Trophoblast cell (in vitro differentiated cells and primary cell): ENCODE measurements at regions not wholly inside any gene's neighbourhood (a gene's known extent, or its start where the extent isn't known, plus 50 kb on each side); places are given as distances from the start of the nearest gene placed in this dataset.
"Not testable (repeated sequence)": the region's sequence is repeated elsewhere in the genome, so short reads cannot be mapped to it uniquely, and the experiment has no call there.

Source experiments
- DNase-seq, 2 donors: peaks; one replicate each; pipeline ENCODE4 v3.0.0-alpha.2; 2016
- H2AFZ ChIP-seq: 2 replicates; pipeline ENCODE4 v1.6.1; 2013; ENCODE audit warnings: low read length, moderate library complexity, mild to moderate bottlenecking; ENCODE audit not compliant: insufficient read depth, poor library complexity
- H2AK5ac ChIP-seq: 2 replicates; pipeline ENCODE4 v1.6.1; 2013; ENCODE audit warnings: mild to moderate bottlenecking, low read length
- H2BK120ac ChIP-seq: 2 replicates; pipeline ENCODE4 v1.6.1; 2013; ENCODE audit warnings: low read length, mild to moderate bottlenecking, moderate library complexity; ENCODE audit not compliant: insufficient read depth, poor library complexity
- H2BK12ac ChIP-seq: 2 replicates; pipeline ENCODE4 v1.6.1; 2013; ENCODE audit warnings: mild to moderate bottlenecking, low read length, moderate library complexity
- H2BK5ac ChIP-seq: 2 replicates; pipeline ENCODE4 v1.6.1; 2013; ENCODE audit warnings: low read length, low read depth, moderate library complexity, mild to moderate bottlenecking; ENCODE audit not compliant: poor library complexity
- H3K14ac ChIP-seq: 2 replicates; pipeline ENCODE4 v1.6.1; 2013; ENCODE audit warnings: mild to moderate bottlenecking, low read length
- H3K18ac ChIP-seq: 2 replicates; pipeline ENCODE4 v1.6.1; 2013; ENCODE audit warnings: mild to moderate bottlenecking, low read length
- H3K23ac ChIP-seq: 2 replicates; pipeline ENCODE4 v1.6.1; 2013; ENCODE audit warnings: low read length
- H3K27ac ChIP-seq: 2 replicates; pipeline ENCODE4 v1.5.1; 2013; ENCODE audit warnings: low read depth, mild to moderate bottlenecking, inconsistent platforms, low read length, moderate library complexity
- H3K27me3 ChIP-seq: 2 replicates; pipeline ENCODE4 v1.6.1; 2013; ENCODE audit warnings: inconsistent platforms, mild to moderate bottlenecking, low read length, moderate library complexity; ENCODE audit not compliant: insufficient read depth
- H3K36me3 ChIP-seq, 2 experiments: 1 replicate in 1 of 2; 2 replicates in 1 of 2; pipeline ENCODE4 v1.6.1; 2013; ENCODE audit warnings: low read length in 2 of 2, mild to moderate bottlenecking in 2 of 2, moderate library complexity in 1 of 2; ENCODE audit not compliant: insufficient read depth in 2 of 2, control insufficient read depth in 1 of 2
- H3K4ac ChIP-seq: 2 replicates; pipeline ENCODE4 v1.6.1; 2013; ENCODE audit warnings: low read depth, mild to moderate bottlenecking, low read length, moderate library complexity
- H3K4me1 ChIP-seq, 2 experiments: 1 replicate in 1 of 2; 2 replicates in 1 of 2; pipeline ENCODE4 v1.6.1; 2013; ENCODE audit warnings: low read length in 2 of 2, mild to moderate bottlenecking in 2 of 2, moderate library complexity in 1 of 2; ENCODE audit not compliant: insufficient read depth in 2 of 2, control insufficient read depth in 1 of 2
- H3K4me2 ChIP-seq: 2 replicates; pipeline ENCODE4 v1.6.1; 2013; ENCODE audit warnings: inconsistent platforms, mild to moderate bottlenecking, low read length, moderate library complexity
- H3K4me3 ChIP-seq: 2 replicates; pipeline ENCODE4 v1.5.1; 2013; ENCODE audit warnings: mild to moderate bottlenecking, low read depth, low read length, inconsistent platforms
- H3K79me1 ChIP-seq: one replicate; pipeline ENCODE4 v1.6.1; 2013; ENCODE audit warnings: low read length
- H3K79me2 ChIP-seq: 2 replicates; pipeline ENCODE4 v1.6.1; 2013; ENCODE audit warnings: low read length, mild to moderate bottlenecking; ENCODE audit not compliant: control insufficient read depth, insufficient read depth, poor library complexity
- H3K9ac ChIP-seq: 2 replicates; pipeline ENCODE4 v1.6.1; 2013; ENCODE audit warnings: mild to moderate bottlenecking, low read length
- H3K9me3 ChIP-seq: 2 replicates; pipeline ENCODE4 v1.6.1; 2013; ENCODE audit warnings: low read depth, mild to moderate bottlenecking, control low read depth, inconsistent platforms, low read length; ENCODE audit not compliant: insufficient read depth
- H4K12ac ChIP-seq: 2 replicates; pipeline ENCODE4 v1.6.1; 2013; ENCODE audit warnings: low read depth, mild to moderate bottlenecking, low read length, moderate library complexity
- H4K8ac ChIP-seq: 2 replicates; pipeline ENCODE4 v1.6.1; 2013; ENCODE audit warnings: low read depth, mild to moderate bottlenecking, low read length, moderate library complexity
- H4K91ac ChIP-seq: one replicate; pipeline ENCODE4 v1.6.1; 2013; ENCODE audit warnings: low read depth, mild to moderate bottlenecking, low read length, moderate library complexity
- WGBS: extraction: QIAGEN DNeasy Blood & Tissue Kit; methylation state at CpG from one replicate; pipeline ENCODE4 v1.1.7; 2013; ENCODE audit warnings: missing lambda C conversion rate; ENCODE audit not compliant: insufficient read length, insufficient coverage; ENCODE audit errors: extremely low coverage; 5-methylcytosine and 5-hydroxymethylcytosine counted together

DNA sequence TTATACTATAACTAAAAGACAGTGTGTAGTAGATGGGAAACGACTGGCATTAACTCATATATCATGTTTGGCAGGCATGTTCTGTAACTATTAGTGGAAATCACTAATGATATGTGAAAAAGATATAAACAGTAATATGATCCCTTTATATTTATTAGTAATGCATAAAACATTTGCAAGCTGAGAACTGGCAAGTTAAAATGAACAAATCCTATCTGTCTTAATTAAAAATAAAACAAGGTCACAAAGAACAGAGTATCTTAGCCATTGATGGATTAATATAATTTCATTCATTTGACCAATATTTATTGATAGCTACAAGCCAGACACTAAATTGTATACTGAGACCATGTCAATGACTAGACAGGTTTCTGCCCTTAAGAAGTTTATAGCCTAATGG lies 154.5 kb downstream of the CRPPA start:
- no peak overlapping the region for H3K4me3 ChIP-seq
- H3K4me1 ChIP-seq: no peaks in the 10 kb centered on the region
- H3K36me3 ChIP-seq: no peaks in the 10 kb centered on the region
- H3K79me2 ChIP-seq: no peaks in the 10 kb centered on the region
- H3K4me2 ChIP-seq: no peak overlapping the region
- H3K27me3 ChIP-seq: no peaks in the 10 kb centered on the region
- H2BK12ac ChIP-seq: no peak overlapping the region
- H3K23ac ChIP-seq: no peak overlapping the region
- no peak overlapping the region for H2BK120ac ChIP-seq
- no peak overlapping the region for H3K4ac ChIP-seq
- H2AFZ ChIP-seq: no peak overlapping the region
- no peak overlapping the region for H3K18ac ChIP-seq
- no peak overlapping the region for H2BK5ac ChIP-seq
- no peak overlapping the region for H3K14ac ChIP-seq
- DNase-seq: no peak
- H4K8ac ChIP-seq: no peak overlapping the region
- no peak overlapping the region for H2AK5ac ChIP-seq
- no peak overlapping the region for H3K27ac ChIP-seq
- H3K79me1 ChIP-seq: no peaks in the 10 kb centered on the region
- no peak overlapping the region for H4K12ac ChIP-seq
- WGBS: no CpG with 5 or more reads among the region's 1 CpG
- H3K9ac ChIP-seq: no peak overlapping the region
- no peak overlapping the region for H4K91ac ChIP-seq
- no peaks in the 10 kb centered on the region for H3K9me3 ChIP-seq

- not testable (repeated sequence) for H3K14ac ChIP-seq, H2AFZ ChIP-seq, H3K4me3 ChIP-seq, DNase-seq, H3K36me3 ChIP-seq, H2BK120ac ChIP-seq, H3K9me3 ChIP-seq, H2BK5ac ChIP-seq, H3K23ac ChIP-seq, H3K27me3 ChIP-seq, H3K4me2 ChIP-seq, H3K18ac ChIP-seq, H3K79me2 ChIP-seq, H3K9ac ChIP-seq, H4K91ac ChIP-seq, H4K12ac ChIP-seq, H3K4me1 ChIP-seq, H4K8ac ChIP-seq, H2BK12ac ChIP-seq, H2AK5ac ChIP-seq, H3K27ac ChIP-seq, H3K4ac ChIP-seq, H3K79me1 ChIP-seq
- WGBS: no CpG with 5 or more reads among the region's 9 CpGs
These were observed 154.9 kb downstream of the CRPPA start for GRCh38 chr7:16266470-16266869.

DNA sequence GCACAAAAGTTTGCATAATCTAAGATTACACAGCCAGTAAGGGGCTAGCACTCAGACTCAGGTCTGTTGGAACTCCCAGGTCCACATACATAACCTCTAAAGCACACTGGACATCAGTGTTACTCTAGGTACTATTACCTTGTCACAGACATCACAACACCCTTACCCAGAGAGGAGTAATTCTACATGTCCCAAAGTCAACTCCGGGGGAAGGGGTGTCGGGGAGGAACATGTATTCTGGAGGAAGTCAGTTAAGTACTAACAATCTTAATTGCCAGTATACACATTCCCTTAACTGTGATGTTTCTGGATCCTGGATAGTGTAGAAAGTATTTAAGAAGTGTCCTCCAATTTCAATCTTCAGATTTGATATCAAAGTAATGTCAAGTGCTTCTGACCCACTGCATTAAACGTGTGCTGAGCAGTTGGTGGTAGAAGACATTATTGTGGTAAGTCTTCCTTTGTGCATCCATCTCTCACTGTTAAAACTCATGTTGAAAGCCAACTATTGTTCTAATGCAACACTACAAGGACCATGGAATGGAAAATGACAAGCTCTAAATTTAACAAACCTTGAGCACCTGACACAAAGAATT lies 155.4 kb downstream of the CRPPA start:
- H3K27ac ChIP-seq: no peak overlapping the region
- no peak overlapping the region for H2BK120ac ChIP-seq
- H3K36me3 ChIP-seq: no peaks in the 10 kb centered on the region
- no peak overlapping the region for H3K4me2 ChIP-seq
- no peak overlapping the region for H3K9ac ChIP-seq
- no peak overlapping the region for H2AK5ac ChIP-seq
- H3K79me2 ChIP-seq: no peaks in the 10 kb centered on the region
- DNase-seq: no peak
- no peak overlapping the region for H3K14ac ChIP-seq
- H3K9me3 ChIP-seq: no peaks in the 10 kb centered on the region
- WGBS: no CpG with 5 or more reads among the region's 3 CpGs
- no peak overlapping the region for H3K18ac ChIP-seq
- H2BK12ac ChIP-seq: no peak overlapping the region
- H3K79me1 ChIP-seq: no peaks in the 10 kb centered on the region
- H3K23ac ChIP-seq: no peak overlapping the region
- no peak overlapping the region for H3K4ac ChIP-seq
- H2BK5ac ChIP-seq: no peak overlapping the region
- H4K12ac ChIP-seq: no peak overlapping the region
- no peaks in the 10 kb centered on the region for H3K27me3 ChIP-seq
- H3K4me3 ChIP-seq: no peak overlapping the region
- no peak overlapping the region for H2AFZ ChIP-seq
- H4K8ac ChIP-seq: no peak overlapping the region
- H3K4me1 ChIP-seq: no peaks in the 10 kb centered on the region
- H4K91ac ChIP-seq: no peak overlapping the region

DNA sequence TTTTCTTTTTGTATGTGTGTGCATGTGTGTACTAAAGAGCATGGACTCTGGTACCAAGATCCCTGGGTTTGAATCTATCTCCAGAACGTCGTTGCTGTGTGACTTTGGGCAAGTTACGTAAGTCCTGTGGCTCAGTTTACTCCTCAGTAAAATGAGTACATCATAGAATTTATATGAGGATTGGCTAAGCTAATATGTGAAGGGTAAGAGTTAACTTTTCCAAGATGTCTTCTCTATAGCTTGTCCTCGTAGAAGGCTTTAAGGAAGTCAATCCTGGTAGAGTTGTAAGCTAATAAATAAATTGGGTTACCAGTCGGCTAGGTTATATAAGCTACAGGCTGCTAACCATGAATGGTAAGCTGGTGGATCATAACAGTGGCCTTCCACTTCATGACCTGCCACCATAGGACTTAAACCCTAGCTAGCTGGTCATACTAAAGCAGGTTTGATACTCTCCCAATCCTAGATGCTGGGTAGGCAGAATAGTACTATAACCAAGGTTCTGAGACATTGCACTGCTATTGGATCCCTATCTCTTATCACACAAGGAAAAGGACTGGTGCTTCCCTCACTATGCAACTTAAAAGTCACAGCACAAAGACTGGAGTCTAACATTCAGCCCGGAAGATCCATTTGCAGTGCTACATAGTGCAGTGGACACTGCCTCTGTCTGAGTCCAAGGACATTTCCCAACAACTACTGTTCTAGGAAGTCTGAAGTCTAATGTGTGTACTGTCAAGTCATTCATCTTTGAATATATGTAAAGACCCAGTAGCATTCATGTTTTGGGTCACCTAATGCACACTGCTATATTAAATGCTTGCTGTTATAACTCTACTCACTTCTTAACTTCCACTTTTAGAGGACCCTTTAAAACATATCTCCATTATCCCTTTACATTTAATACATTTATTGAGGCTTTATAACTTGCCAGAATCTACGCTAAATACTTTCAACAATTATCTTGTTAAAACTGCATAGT lies 156.2 kb downstream of the CRPPA start:
- Histone ChIP-seq H2AK5ac (no peak overlapping the region), H4K12ac (no peak overlapping the region), H2AFZ (no peak overlapping the region), H3K79me2 (no peaks in the 10 kb centered on the region), H4K91ac (no peak overlapping the region), H3K23ac (no peak overlapping the region), H3K9ac (no peak overlapping the region), H3K27ac (no peak overlapping the region), H4K8ac (no peak overlapping the region), H3K4me1 (no peaks in the 10 kb centered on the region), H2BK120ac (no peak overlapping the region), H3K27me3 (no peaks in the 10 kb centered on the region), H3K4me3 (no peak overlapping the region), H3K4ac (no peak overlapping the region), H3K14ac (no peak overlapping the region), H3K79me1 (no peaks in the 10 kb centered on the region), H2BK5ac (no peak overlapping the region), H3K36me3 (no peaks in the 10 kb centered on the region), H3K4me2 (no peak overlapping the region), H3K18ac (no peak overlapping the region), H3K9me3 (no peaks in the 10 kb centered on the region), H2BK12ac (no peak overlapping the region)
- 100% methylated on average over 1 of the region's 7 CpGs for WGBS
- no peak for DNase-seq
